H9 (cell line): ENCODE measurements at regions not wholly inside any gene's neighbourhood (a gene's known extent, or its start where the extent isn't known, plus 50 kb on each side); places are given as distances from the start of the nearest gene placed in this dataset.

Experiments
- DNase-seq: peaks from one replicate; pipeline ENCODE4 v3.0.0-alpha.2; 2017
- H2AFZ ChIP-seq: one replicate; pipeline ENCODE4 v1.6.1; 2013; ENCODE audit warnings: mild to moderate bottlenecking, low read length, control low read depth, moderate library complexity
- H2AK5ac ChIP-seq: 2 replicates; pipeline ENCODE4 v1.6.1; 2013; ENCODE audit warnings: low read length, control low read depth, mixed read lengths; ENCODE audit not compliant: insufficient read length
- H2BK120ac ChIP-seq: one replicate; pipeline ENCODE4 v1.6.1; 2013; ENCODE audit warnings: low read depth, mild to moderate bottlenecking, low read length, control low read depth, inconsistent platforms; ENCODE audit not compliant: poor library complexity, severe bottlenecking
- H2BK12ac ChIP-seq: 2 replicates; pipeline ENCODE4 v1.6.1; 2013; ENCODE audit warnings: low read length, control low read depth, mixed read lengths, low read depth; ENCODE audit not compliant: insufficient read length
- H2BK15ac ChIP-seq: 2 replicates; pipeline ENCODE4 v1.6.1; 2013; ENCODE audit warnings: low read depth, low read length, control low read depth
- H2BK20ac ChIP-seq: one replicate; pipeline ENCODE4 v1.6.1; 2013; ENCODE audit warnings: low read depth, mild to moderate bottlenecking, low read length, control low read depth, inconsistent platforms; ENCODE audit not compliant: poor library complexity, severe bottlenecking
- H2BK5ac ChIP-seq: 2 replicates; pipeline ENCODE4 v1.6.1; 2013; ENCODE audit warnings: low read length, control low read depth, mixed read lengths; ENCODE audit not compliant: insufficient read length
- H3K14ac ChIP-seq: 2 replicates; pipeline ENCODE4 v1.6.1; 2013; ENCODE audit warnings: low read length, control low read depth; ENCODE audit not compliant: insufficient read depth
- H3K18ac ChIP-seq: 2 replicates; pipeline ENCODE4 v1.6.1; 2013; ENCODE audit warnings: low read depth, mild to moderate bottlenecking, mixed read lengths, low read length, control low read depth; ENCODE audit not compliant: insufficient read length
- H3K23ac ChIP-seq: 2 replicates; pipeline ENCODE4 v1.6.1; 2013; ENCODE audit warnings: low read length, control low read depth, mixed read lengths, low read depth; ENCODE audit not compliant: insufficient read length
- H3K23me2 ChIP-seq: 2 replicates; pipeline ENCODE4 v1.6.1; 2013; ENCODE audit warnings: low read depth, mild to moderate bottlenecking, mixed read lengths, low read length, control low read depth; ENCODE audit not compliant: insufficient read length, poor library complexity, severe bottlenecking
- H3K27ac ChIP-seq: 2 replicates; pipeline ENCODE4 v1.5.1; 2013; ENCODE audit warnings: low read length, control low read depth, mixed read lengths, low read depth; ENCODE audit not compliant: insufficient read length
- H3K27me3 ChIP-seq: 2 replicates; pipeline ENCODE4 v1.6.1; 2013; ENCODE audit warnings: low read length, control low read depth, inconsistent platforms; ENCODE audit not compliant: insufficient read depth
- H3K4ac ChIP-seq: 2 replicates; pipeline ENCODE4 v1.6.1; 2013; ENCODE audit warnings: low read depth, mild to moderate bottlenecking, control low read depth, inconsistent platforms, low read length, moderate library complexity
- H3K4me1 ChIP-seq: 2 replicates; pipeline ENCODE4 v1.6.1; 2013; ENCODE audit warnings: low read length, control low read depth, inconsistent platforms; ENCODE audit not compliant: insufficient read depth
- H3K4me2 ChIP-seq: 2 replicates; pipeline ENCODE4 v1.6.1; 2013; ENCODE audit warnings: low read length, control low read depth, mixed read lengths; ENCODE audit not compliant: insufficient read length, insufficient read depth
- H3K56ac ChIP-seq: 2 replicates; pipeline ENCODE4 v1.6.1; 2013; ENCODE audit warnings: low read depth, mild to moderate bottlenecking, mixed read lengths, low read length, control low read depth; ENCODE audit not compliant: insufficient read length
- H3K79me1 ChIP-seq: 2 replicates; pipeline ENCODE4 v1.6.1; 2013; ENCODE audit warnings: low read depth, mild to moderate bottlenecking, moderate library complexity, low read length, control low read depth, inconsistent platforms; ENCODE audit not compliant: insufficient read depth, poor library complexity, severe bottlenecking
- H3K79me2 ChIP-seq: 2 replicates; pipeline ENCODE4 v1.6.1; 2013; ENCODE audit warnings: low read length, control low read depth, inconsistent platforms; ENCODE audit not compliant: insufficient read depth
- H3K9ac ChIP-seq: 2 replicates; pipeline ENCODE4 v1.6.1; 2013; ENCODE audit warnings: low read length, control low read depth, mixed read lengths; ENCODE audit not compliant: insufficient read length; ENCODE audit errors: extremely low read depth
- H3K9me3 ChIP-seq: one replicate; pipeline ENCODE4 v1.6.1; 2013; ENCODE audit warnings: low read depth, low read length, inconsistent platforms; ENCODE audit not compliant: control insufficient read depth
- H3T11ph ChIP-seq: one replicate; pipeline ENCODE4 v1.6.1; 2013; ENCODE audit warnings: mild to moderate bottlenecking, low read length, control low read depth, inconsistent platforms
- H4K20me1 ChIP-seq: one replicate; pipeline ENCODE4 v1.6.1; 2013; ENCODE audit not compliant: control insufficient read depth, insufficient read length, insufficient read depth
- H4K5ac ChIP-seq: 2 replicates; pipeline ENCODE4 v1.6.1; 2013; ENCODE audit warnings: low read depth, mild to moderate bottlenecking, mixed read lengths, low read length, control low read depth; ENCODE audit not compliant: insufficient read length
- H4K8ac ChIP-seq: replicated peaks from 2 replicates; pipeline ENCODE4 v1.6.1; 2013; ENCODE audit warnings: low read length, control low read depth, mixed read lengths, low read depth; ENCODE audit not compliant: insufficient read length
- H4K91ac ChIP-seq: 2 replicates; pipeline ENCODE4 v1.6.1; 2013; ENCODE audit warnings: low read depth, mild to moderate bottlenecking, moderate library complexity, mixed read lengths, low read length, control low read depth; ENCODE audit not compliant: insufficient read length
- H3K27ac Mint-ChIP-seq, 3 experiments: 2 replicates in 2 of 3; 3 replicates in 1 of 3; pipeline ENCODE4 v1.8.0; 2020 to 2021; ENCODE audit warnings: mixed read lengths in 3 of 3, mild to moderate bottlenecking in 1 of 3, moderate library complexity in 1 of 3
- H3K27me3 Mint-ChIP-seq: 2 replicates; pipeline ENCODE4 v1.8.0; 2021; ENCODE audit warnings: low read depth, mild to moderate bottlenecking, moderate library complexity, mixed read lengths
- H3K36me3 Mint-ChIP-seq, 3 experiments: 2 replicates in 2 of 3; 3 replicates in 1 of 3; pipeline ENCODE4 v1.8.0; 2020 to 2021; ENCODE audit warnings: low read depth in 3 of 3, mixed read lengths in 3 of 3; ENCODE audit not compliant: insufficient read depth in 1 of 3
- H3K4me1 Mint-ChIP-seq, 2 experiments: 2 replicates each; pipeline ENCODE4 v1.8.0; 2020; ENCODE audit warnings: mixed read lengths in 2 of 2
- H3K4me3 Mint-ChIP-seq, 2 experiments: 2 replicates in 1 of 2; 3 replicates in 1 of 2; pipeline ENCODE4 v1.8.0; 2020 to 2021; ENCODE audit warnings: mild to moderate bottlenecking in 2 of 2, mixed read lengths in 2 of 2, moderate library complexity in 1 of 2
- H3K9me3 Mint-ChIP-seq, 2 experiments: 2 replicates in 1 of 2; 3 replicates in 1 of 2; pipeline ENCODE4 v1.8.0; 2020; ENCODE audit warnings: mild to moderate bottlenecking in 2 of 2, mixed read lengths in 2 of 2, moderate library complexity in 1 of 2
- CTCF ChIP-seq: fragments of 200-600 bp; sonication (generic); conservative IDR thresholded peaks from 3 replicates; pipeline ENCODE4 v1.8.0; 2021; ENCODE audit warnings: antibody characterized with exemption, mild to moderate bottlenecking
- WGBS: extraction: QIAGEN DNeasy Blood & Tissue Kit; methylation state at CpG from one replicate; pipeline ENCODE4 v1.1.7; 2013; ENCODE audit warnings: missing lambda C conversion rate, low lambda C conversion rate, mixed read lengths; ENCODE audit not compliant: insufficient read length; ENCODE audit errors: extremely low coverage; 5-methylcytosine and 5-hydroxymethylcytosine counted together

- Histone ChIP-seq H3T11ph (no peak overlapping the region), H3K18ac (no peak overlapping the region), H2BK12ac (no peak overlapping the region), H2BK120ac (no peak overlapping the region), H4K20me1 (no peaks in the 10 kb centered on the region), H2BK20ac (no peak overlapping the region), H2AFZ (no peak overlapping the region), H3K23me2 (no peaks in the 10 kb centered on the region), H4K91ac (no peak overlapping the region), H3K56ac (no peak overlapping the region), H2BK15ac (no peak overlapping the region), H3K14ac (no peak overlapping the region), H3K23ac (no peak overlapping the region), H3K4me1 (no peaks in the 10 kb centered on the region), H4K5ac (no peak overlapping the region), H3K4me2 (no peak overlapping the region), H3K4ac (no peak overlapping the region), H3K27me3 (no peaks in the 10 kb centered on the region), H2AK5ac (no peak overlapping the region), H3K9me3 (no peaks in the 10 kb centered on the region), H3K79me2 (no peaks in the 10 kb centered on the region), H3K9ac (no peak overlapping the region), H2BK5ac (no peak overlapping the region), H3K79me1 (no peaks in the 10 kb centered on the region), H4K8ac (no peak overlapping the region), H3K27ac (no peak overlapping the region)
- no peaks in the 10 kb centered on the region for H3K36me3 Mint-ChIP-seq
- H3K27me3 Mint-ChIP-seq = peaks cover 3% of the 10 kb centered on the region; the same call in 1 of the 2 replicates
- H3K4me3 Mint-ChIP-seq = no peak overlapping the region
- no peak for TF ChIP-seq CTCF
- DNase-seq = no peak
- no CpG with 5 or more reads among the region's 3 CpGs for WGBS
- H3K4me1 Mint-ChIP-seq = no peaks in the 10 kb centered on the region
- no peak overlapping the region for H3K27ac Mint-ChIP-seq
- H3K9me3 Mint-ChIP-seq = no peaks in the 10 kb centered on the region
Observed at GRCh38 chr5:159861086-159861485, 55.2 kb upstream of the ADRA1B start.
